GM23338 (cell line): ENCODE measurements at regions not wholly inside any gene's neighbourhood (a gene's known extent, or its start where the extent isn't known, plus 50 kb on each side); places are given as distances from the start of the nearest gene placed in this dataset.
A peak's percentile ranks its signal among the peaks of the same experiment; 100 is the strongest.

Source experiments
- ATAC-seq: fragments of 200-7000 bp; cut with Tn5 transposase; 3 replicates; pipeline ENCODE4 v1.9.1; 2020
- DNase-seq: peaks from one replicate; pipeline ENCODE4 v3.0.0-alpha.2; 2015; ENCODE audit warnings: low spot score
- H2AFZ ChIP-seq: fragments of 200-600 bp; sonication (generic); 2 replicates; pipeline ENCODE4 v1.8.0; 2016; ENCODE audit warnings: antibody characterized with exemption, mild to moderate bottlenecking, moderate library complexity
- H3F3A ChIP-seq: fragments of 200-600 bp; sonication (generic); replicated peaks from 2 replicates; pipeline ENCODE4 v1.8.0; 2017; ENCODE audit warnings: antibody characterized with exemption, mixed run types, low read depth
- H3K27ac ChIP-seq: fragments of 200-600 bp; sonication (generic); 2 replicates; pipeline ENCODE4 v1.6.1; 2016; ENCODE audit warnings: low read depth
- H3K27me3 ChIP-seq: fragments of 200-600 bp; sonication (generic); 2 replicates; pipeline ENCODE4 v1.8.0; 2016; ENCODE audit warnings: mild to moderate bottlenecking, mixed run types, moderate library complexity; ENCODE audit not compliant: insufficient read depth
- H3K36me3 ChIP-seq: fragments of 200-600 bp; sonication (generic); 2 replicates; pipeline ENCODE4 v1.8.0; 2016; ENCODE audit warnings: mild to moderate bottlenecking; ENCODE audit not compliant: insufficient read depth
- H3K4me1 ChIP-seq: fragments of 200-600 bp; sonication (generic); 2 replicates; pipeline ENCODE4 v1.8.0; 2016; ENCODE audit warnings: mild to moderate bottlenecking, moderate library complexity; ENCODE audit not compliant: insufficient read depth
- H3K4me2 ChIP-seq: fragments of 200-600 bp; sonication (generic); 2 replicates; pipeline ENCODE4 v1.7.1; 2017; ENCODE audit warnings: mixed run types
- H3K4me3 ChIP-seq: fragments of 200-600 bp; sonication (generic); 2 replicates; pipeline ENCODE4 v1.6.1; 2016; ENCODE audit warnings: mixed run types
- H3K79me2 ChIP-seq: fragments of 200-600 bp; sonication (generic); replicated peaks from 2 replicates; pipeline ENCODE4 v1.8.0; 2017; ENCODE audit warnings: mild to moderate bottlenecking; ENCODE audit not compliant: insufficient read depth
- H3K9me2 ChIP-seq: fragments of 200-600 bp; sonication (generic); 2 replicates; pipeline ENCODE4 v1.8.0; 2017; ENCODE audit not compliant: insufficient read depth
- H4K20me1 ChIP-seq: fragments of 200-600 bp; sonication (generic); replicated peaks from 2 replicates; pipeline ENCODE4 v1.8.0; 2017; ENCODE audit warnings: mild to moderate bottlenecking; ENCODE audit not compliant: insufficient read depth
- H3K27ac Mint-ChIP-seq: 2 replicates; pipeline ENCODE4 v1.8.0; 2020; ENCODE audit warnings: inconsistent platforms, mild to moderate bottlenecking, moderate library complexity, mixed read lengths
- H3K27me3 Mint-ChIP-seq: 3 replicates; pipeline ENCODE4 v1.8.0; 2022; ENCODE audit warnings: low read depth, mild to moderate bottlenecking, moderate library complexity, mixed read lengths, inconsistent platforms; ENCODE audit not compliant: insufficient read depth, poor library complexity
- H3K36me3 Mint-ChIP-seq: 3 replicates; pipeline ENCODE4 v1.8.0; 2021; ENCODE audit warnings: low read depth, mild to moderate bottlenecking, inconsistent platforms, moderate library complexity, mixed read lengths
- H3K4me1 Mint-ChIP-seq: 3 replicates; pipeline ENCODE4 v1.8.0; 2020; ENCODE audit warnings: mild to moderate bottlenecking, inconsistent platforms, mixed read lengths
- H3K4me3 Mint-ChIP-seq: 3 replicates; pipeline ENCODE4 v1.8.0; 2021; ENCODE audit warnings: moderate library complexity, mild to moderate bottlenecking, inconsistent platforms, mixed read lengths
- H3K9me3 Mint-ChIP-seq: 3 replicates; pipeline ENCODE4 v1.8.0; 2020; ENCODE audit warnings: moderate library complexity, mild to moderate bottlenecking, inconsistent platforms, mixed read lengths
- CTCF ChIP-seq, 2 experiments: fragments of 200-600 bp in 1 of 2; sonication (generic) in 1 of 2; conservative IDR thresholded peaks; 2 replicates each; pipeline versions ENCODE4 v1.5.1 to v1.6.1; 2016 to 2017; ENCODE audit warnings: antibody characterized with exemption in 2 of 2, low read depth in 2 of 2, mild to moderate bottlenecking in 2 of 2, moderate library complexity in 1 of 2
- ETS1 ChIP-seq: IDR thresholded peaks from 2 replicates; pipeline ENCODE4 v1.6.1; 2016; ENCODE audit warnings: antibody characterized with exemption
- EZH2 ChIP-seq: fragments of 200-600 bp; sonication (generic); IDR thresholded peaks from one replicate; pipeline ENCODE4 v1.8.0; 2017; ENCODE audit warnings: antibody characterized with exemption, mild to moderate bottlenecking, low read depth; ENCODE audit not compliant: unreplicated experiment
- JUNB ChIP-seq: IDR thresholded peaks from one replicate; pipeline ENCODE4 v1.6.1; 2016; ENCODE audit warnings: antibody characterized with exemption; ENCODE audit not compliant: unreplicated experiment
- NANOG ChIP-seq: IDR thresholded peaks from 2 replicates; pipeline ENCODE4 v1.6.1; 2016; ENCODE audit warnings: antibody characterized with exemption, borderline replicate concordance
- REST ChIP-seq: IDR thresholded peaks from one replicate; pipeline ENCODE4 v1.6.1; 2018; ENCODE audit warnings: antibody characterized with exemption; ENCODE audit not compliant: unreplicated experiment
- STAT1 ChIP-seq: IDR thresholded peaks from one replicate; pipeline ENCODE4 v1.6.1; 2016; ENCODE audit warnings: antibody characterized with exemption; ENCODE audit not compliant: unreplicated experiment
- ZNF114 ChIP-seq: fragments of 250-450 bp; sonication (Bioruptor Pico); IDR thresholded peaks from 2 replicates; pipeline ENCODE4 v1.5.0; 2020; ENCODE audit warnings: mild to moderate bottlenecking, moderate library complexity
- ZNF331 ChIP-seq: fragments of 250-450 bp; sonication (Bioruptor Pico); IDR thresholded peaks from 2 replicates; pipeline ENCODE4 v1.5.0; 2020; ENCODE audit warnings: low read depth, mild to moderate bottlenecking, moderate library complexity
- ZNF462 ChIP-seq: fragments of 250-450 bp; sonication (Bioruptor Pico); IDR thresholded peaks from 2 replicates; pipeline ENCODE4 v1.5.0; 2020; ENCODE audit warnings: mild to moderate bottlenecking, moderate library complexity

- no peaks in the 10 kb centered on the region for H3F3A ChIP-seq
- no peaks in the 10 kb centered on the region for H3K4me1 ChIP-seq
- peaks cover 2% of the 10 kb centered on the region for H3K27me3 Mint-ChIP-seq
- H3K27ac Mint-ChIP-seq, result no peak overlapping the region
- TF ChIP-seq CTCF (conservative IDR thresholded peaks at IDR 0.05; ENCODE audit: low read depth in 2 of 2), result peak in 1 of 2 experiments; percentile 39; a peak in 2 of 4 replicates
- TF ChIP-seq STAT1, result no peak
- TF ChIP-seq ETS1, result no peak
- no peak for TF ChIP-seq ZNF331 (CRISPR knock-in tag)
- H3K4me1 Mint-ChIP-seq, result no peaks in the 10 kb centered on the region
- H3K9me2 ChIP-seq, result 0 out of 2 replicates have a peak, but pooled peaks cover 3% of the 10 kb centered on the region
- no peak overlapping the region for H3K4me3 Mint-ChIP-seq
- H3K27ac ChIP-seq, result no peak overlapping the region
- no peaks in the 10 kb centered on the region for H3K79me2 ChIP-seq
- no peaks in the 10 kb centered on the region for H3K36me3 ChIP-seq
- no peaks in the 10 kb centered on the region for H3K27me3 ChIP-seq
- no peak overlapping the region for H3K4me2 ChIP-seq
- DNase-seq (no peak), ATAC-seq (peak; percentile 26; the same call in 2 of the 3 replicates)
- no peaks in the 10 kb centered on the region for H4K20me1 ChIP-seq
- no peak overlapping the region; the same call in 1 of the 2 replicates for H2AFZ ChIP-seq
- H3K9me3 Mint-ChIP-seq, result no peaks in the 10 kb centered on the region
- no peak overlapping the region for H3K4me3 ChIP-seq
- H3K36me3 Mint-ChIP-seq, result no peaks in the 10 kb centered on the region
Measured at GRCh38 chr13:47004027-47004426, 107.2 kb upstream of the HTR2A start.

GRCh38 chr13:47000165-47000564, 103.3 kb upstream of the HTR2A start:
- no peak overlapping the region for H3K4me3 Mint-ChIP-seq
- Histone ChIP-seq H3K9me2 (peaks cover 7% of the 10 kb centered on the region; the same call in 1 of the 2 replicates), H3F3A (no peaks in the 10 kb centered on the region), H3K4me3 (no peak overlapping the region), H3K4me1 (no peaks in the 10 kb centered on the region), H2AFZ (no peak overlapping the region), H3K79me2 (no peaks in the 10 kb centered on the region), H3K4me2 (no peak overlapping the region), H3K27ac (no peak overlapping the region), H3K36me3 (no peaks in the 10 kb centered on the region), H4K20me1 (no peaks in the 10 kb centered on the region), H3K27me3 (no peaks in the 10 kb centered on the region)
- H3K27ac Mint-ChIP-seq, result no peak overlapping the region
- no peaks in the 10 kb centered on the region for H3K36me3 Mint-ChIP-seq
- no peaks in the 10 kb centered on the region for H3K27me3 Mint-ChIP-seq
- no peak for DNase-seq
- ATAC-seq, result no peak
- no peaks in the 10 kb centered on the region for H3K4me1 Mint-ChIP-seq
- H3K9me3 Mint-ChIP-seq, result no peaks in the 10 kb centered on the region; the same call in 2 of the 3 replicates
- TF ChIP-seq NANOG (no peak), ZNF114 (no peak), REST (no peak), JUNB (no peak), EZH2 (no peak), ZNF462 (no peak)
